ENCODE measurements at regions not wholly inside any gene's neighbourhood (a gene's known extent, or its start where the extent isn't known, plus 50 kb on each side); places are given as distances from the start of the nearest gene placed in this dataset.

DNA sequence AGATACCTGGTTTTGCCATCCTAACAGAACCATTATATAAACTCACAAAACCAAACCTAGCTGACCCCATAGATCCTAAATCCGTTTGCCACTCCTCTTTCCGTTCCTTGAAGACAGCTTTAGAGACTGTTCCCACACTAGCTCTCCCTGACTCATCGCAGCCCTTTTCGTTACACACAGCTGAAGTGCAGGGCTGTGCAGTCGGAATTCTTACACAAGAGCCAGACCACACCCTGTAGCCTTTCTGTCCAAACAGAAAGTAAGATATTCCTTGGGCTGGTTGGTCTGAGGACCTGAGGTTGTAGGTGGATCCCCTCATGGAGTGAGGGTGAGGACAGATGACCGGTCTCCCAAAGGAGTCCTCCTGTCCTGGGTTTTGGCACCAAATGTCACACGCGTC lies 56.7 kb upstream of the NAA35 start:
- DNase-seq: no peak

DNA sequence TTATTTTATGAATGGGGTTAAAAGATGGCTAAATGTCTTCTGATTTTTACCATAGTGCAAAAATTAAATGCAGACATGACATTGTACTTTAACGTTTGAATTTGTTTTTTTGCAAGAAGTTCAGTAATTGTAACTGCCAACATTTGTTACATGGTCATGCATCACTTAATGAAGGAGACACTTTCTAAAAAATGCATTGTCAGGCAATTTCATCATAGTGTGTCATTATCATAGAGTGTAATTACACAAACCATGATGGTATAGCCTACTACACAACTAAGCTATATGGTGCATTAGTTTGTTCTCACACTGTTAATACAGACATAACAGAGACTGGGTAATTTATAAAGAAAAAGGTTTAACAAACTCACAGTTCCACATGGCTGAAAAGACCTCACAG lies 50.0 kb upstream of the NAA35 start:
- no peak for DNase-seq

Data from NCI-H226 (cell line).